Uterus (tissue), 2 donors: ENCODE measurements at regions not wholly inside any gene's neighbourhood (a gene's known extent, or its start where the extent isn't known, plus 50 kb on each side); places are given as distances from the start of the nearest gene placed in this dataset.

ENCODE experiments used
- POLR2A ChIP-seq, 2 donors: fragments of 450-650 bp; IDR thresholded peaks; one replicate each; pipeline ENCODE4 v1.6.1; 2016; ENCODE audit warnings: antibody characterized with exemption in 2 of 2, mild to moderate bottlenecking in 1 of 2, moderate library complexity in 1 of 2
- TF ChIP-seq, protein P1 (sequence below), 4 experiments: fragments of 200-600 bp in 2 of 4; fragments of 450-650 bp in 2 of 4; sonication (generic) in 2 of 4; IDR thresholded peaks; one replicate each; pipeline ENCODE4 v1.5.1; 2016 to 2019; ENCODE audit warnings: antibody characterized with exemption in 4 of 4, mild to moderate bottlenecking in 2 of 4, moderate library complexity in 1 of 4

DNA sequence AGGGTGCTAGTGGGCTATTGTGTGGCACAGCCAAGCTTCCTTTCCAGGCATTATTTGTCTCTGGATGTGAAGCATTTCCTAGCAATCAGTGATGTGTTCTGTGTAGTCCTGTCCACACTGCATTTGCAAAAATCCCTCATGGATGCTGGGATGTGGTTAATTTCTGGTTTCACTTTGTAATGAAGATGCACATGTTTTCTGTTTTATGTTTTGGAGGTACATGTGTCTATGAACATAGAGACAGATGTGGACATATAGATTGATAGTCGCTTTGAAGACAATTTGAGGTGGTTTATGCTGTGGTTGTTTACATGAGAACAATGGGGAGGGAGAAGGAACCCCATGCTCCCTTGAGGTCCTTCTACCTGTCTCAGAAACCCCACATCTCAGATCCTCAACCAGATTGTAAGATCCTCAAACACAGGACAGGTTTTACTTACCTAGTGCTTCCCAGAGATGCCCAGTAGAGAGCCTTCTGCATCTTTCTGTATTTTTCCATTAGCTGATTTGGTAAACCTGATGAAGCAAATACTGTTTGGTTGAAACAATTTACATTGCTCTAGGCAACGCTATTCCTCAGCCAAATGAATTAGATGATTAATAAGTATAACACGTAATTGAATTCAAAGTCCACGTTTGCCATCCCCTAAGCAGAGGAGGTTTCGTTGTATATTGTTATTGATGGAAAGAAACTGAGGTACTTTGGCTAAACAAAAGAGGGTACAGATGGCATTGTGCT, 204.4 kb downstream of the SPP2 start:
- TF ChIP-seq, protein P1, sequence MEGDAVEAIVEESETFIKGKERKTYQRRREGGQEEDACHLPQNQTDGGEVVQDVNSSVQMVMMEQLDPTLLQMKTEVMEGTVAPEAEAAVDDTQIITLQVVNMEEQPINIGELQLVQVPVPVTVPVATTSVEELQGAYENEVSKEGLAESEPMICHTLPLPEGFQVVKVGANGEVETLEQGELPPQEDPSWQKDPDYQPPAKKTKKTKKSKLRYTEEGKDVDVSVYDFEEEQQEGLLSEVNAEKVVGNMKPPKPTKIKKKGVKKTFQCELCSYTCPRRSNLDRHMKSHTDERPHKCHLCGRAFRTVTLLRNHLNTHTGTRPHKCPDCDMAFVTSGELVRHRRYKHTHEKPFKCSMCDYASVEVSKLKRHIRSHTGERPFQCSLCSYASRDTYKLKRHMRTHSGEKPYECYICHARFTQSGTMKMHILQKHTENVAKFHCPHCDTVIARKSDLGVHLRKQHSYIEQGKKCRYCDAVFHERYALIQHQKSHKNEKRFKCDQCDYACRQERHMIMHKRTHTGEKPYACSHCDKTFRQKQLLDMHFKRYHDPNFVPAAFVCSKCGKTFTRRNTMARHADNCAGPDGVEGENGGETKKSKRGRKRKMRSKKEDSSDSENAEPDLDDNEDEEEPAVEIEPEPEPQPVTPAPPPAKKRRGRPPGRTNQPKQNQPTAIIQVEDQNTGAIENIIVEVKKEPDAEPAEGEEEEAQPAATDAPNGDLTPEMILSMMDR (IDR thresholded peaks at IDR 0.05): no peak
- no peak for TF ChIP-seq POLR2A (IDR thresholded peaks at IDR 0.05)
